ENCODE measurements at regions not wholly inside any gene's neighbourhood (a gene's known extent, or its start where the extent isn't known, plus 50 kb on each side); places are given as distances from the start of the nearest gene placed in this dataset.

- DNase-seq: no peak
- Histone ChIP-seq H3K27ac (ENCODE audit: low read depth, low read length) (no peak overlapping the region), H3K9me3 (ENCODE audit: low read length) (no peaks in the 10 kb centered on the region), H3K27me3 (ENCODE audit: insufficient read depth, low read length, poor library complexity, severe bottlenecking) (no peaks in the 10 kb centered on the region), H3K36me3 (ENCODE audit: insufficient read depth, low read length) (no peaks in the 10 kb centered on the region), H3K4me1 (ENCODE audit: insufficient read depth, low read length) (no peaks in the 10 kb centered on the region), H3K4me3 (ENCODE audit: low read length) (no peak overlapping the region)
- no peaks in the 10 kb centered on the region for H3K4me1 Mint-ChIP-seq
- no peak overlapping the region for H3K4me3 Mint-ChIP-seq
- H3K36me3 Mint-ChIP-seq: no peaks in the 10 kb centered on the region
- no peak overlapping the region for H3K27ac Mint-ChIP-seq
- no peaks in the 10 kb centered on the region for H3K9me3 Mint-ChIP-seq
- H3K27me3 Mint-ChIP-seq: peaks cover 3 to 11% of the 10 kb centered on the region in 2 donors
- ChIA-PET CTCF (no interaction called here), POLR2A (no interaction called here)
Observed at GRCh38 chr1:221289103-221289502, 409.9 kb downstream of the HLX start.

- H3K9me3 ChIP-seq (ENCODE audit: low read length): no peaks in the 10 kb centered on the region
- H3K9me3 Mint-ChIP-seq: no peaks in the 10 kb centered on the region
- no peaks in the 10 kb centered on the region for H3K4me1 Mint-ChIP-seq
- POLR2A ChIA-PET: no interaction called here
- H3K4me3 Mint-ChIP-seq: no peak overlapping the region
- no peaks in the 10 kb centered on the region for H3K36me3 ChIP-seq (ENCODE audit: insufficient read depth, low read length)
- H3K27me3 ChIP-seq (ENCODE audit: insufficient read depth, low read length, poor library complexity, severe bottlenecking): no peaks in the 10 kb centered on the region
- DNase-seq: no peak
- H3K27ac ChIP-seq (ENCODE audit: low read depth, low read length): no peak overlapping the region
- no peak overlapping the region for H3K4me3 ChIP-seq (ENCODE audit: low read length)
- H3K27me3 Mint-ChIP-seq: peaks cover 3 to 7% of the 10 kb centered on the region in 2 donors
- no peaks in the 10 kb centered on the region for H3K4me1 ChIP-seq (ENCODE audit: insufficient read depth, low read length)
- H3K36me3 Mint-ChIP-seq: no peaks in the 10 kb centered on the region
- CTCF ChIA-PET: no interaction called here
- H3K27ac Mint-ChIP-seq: no peak overlapping the region
Observed at GRCh38 chr1:221290669-221291068, 411.4 kb downstream of the HLX start.

- no peak overlapping the region for H3K4me3 Mint-ChIP-seq
- POLR2A ChIA-PET: no interaction called here
- CTCF ChIA-PET: no interaction called here
- no peaks in the 10 kb centered on the region for H3K4me1 Mint-ChIP-seq
- Histone ChIP-seq H3K9me3 (ENCODE audit: low read length) (no peaks in the 10 kb centered on the region), H3K27me3 (ENCODE audit: insufficient read depth, low read length, poor library complexity, severe bottlenecking) (no peaks in the 10 kb centered on the region), H3K4me3 (ENCODE audit: low read length) (no peak overlapping the region), H3K4me1 (ENCODE audit: insufficient read depth, low read length) (no peaks in the 10 kb centered on the region), H3K27ac (ENCODE audit: low read depth, low read length) (no peak overlapping the region), H3K36me3 (ENCODE audit: insufficient read depth, low read length) (no peaks in the 10 kb centered on the region)
- H3K27ac Mint-ChIP-seq: no peak overlapping the region
- H3K27me3 Mint-ChIP-seq: peaks cover 3 to 7% of the 10 kb centered on the region in 2 donors
- no peaks in the 10 kb centered on the region for H3K36me3 Mint-ChIP-seq
- DNase-seq: no peak
- H3K9me3 Mint-ChIP-seq: no peaks in the 10 kb centered on the region
Observed at GRCh38 chr1:221291113-221291512, 411.9 kb downstream of the HLX start.

- CTCF ChIA-PET: no interaction called here
- POLR2A ChIA-PET: no interaction called here
Observed at GRCh38 chr1:221292652-221293051, 413.4 kb downstream of the HLX start.

GRCh38 chr1:221294242-221294641, 415.0 kb downstream of the HLX start:
- no peak for DNase-seq
- no peak overlapping the region for H3K4me3 Mint-ChIP-seq
- H3K36me3 Mint-ChIP-seq: no peaks in the 10 kb centered on the region
- H3K27me3 Mint-ChIP-seq: peaks cover 5 to 12% of the 10 kb centered on the region in 2 donors
- H3K4me1 Mint-ChIP-seq: no peaks in the 10 kb centered on the region
- H3K4me3 ChIP-seq (ENCODE audit: low read length): no peak overlapping the region
- no peaks in the 10 kb centered on the region for H3K4me1 ChIP-seq (ENCODE audit: insufficient read depth, low read length)
- no peaks in the 10 kb centered on the region for H3K9me3 ChIP-seq (ENCODE audit: low read length)
- no peaks in the 10 kb centered on the region for H3K36me3 ChIP-seq (ENCODE audit: insufficient read depth, low read length)
- no peak overlapping the region for H3K27ac Mint-ChIP-seq
- no peak overlapping the region for H3K27ac ChIP-seq (ENCODE audit: low read depth, low read length)
- ChIA-PET POLR2A (no interaction called here), CTCF (no interaction called here)
- no peaks in the 10 kb centered on the region for H3K27me3 ChIP-seq (ENCODE audit: insufficient read depth, low read length, poor library complexity, severe bottlenecking)
- no peaks in the 10 kb centered on the region for H3K9me3 Mint-ChIP-seq

More at GRCh38 chr1:221292652-221293051, 413.4 kb downstream of the HLX start:
- Mint-ChIP-seq H3K36me3 (no peaks in the 10 kb centered on the region), H3K4me3 (no peak overlapping the region), H3K9me3 (no peaks in the 10 kb centered on the region), H3K27me3 (no peaks in the 10 kb centered on the region), H3K4me1 (no peaks in the 10 kb centered on the region), H3K27ac (no peak overlapping the region)
- Histone ChIP-seq H3K27me3 (ENCODE audit: insufficient read depth, low read length, poor library complexity, severe bottlenecking) (no peaks in the 10 kb centered on the region), H3K27ac (ENCODE audit: low read depth, low read length) (no peak overlapping the region), H3K9me3 (ENCODE audit: low read length) (no peaks in the 10 kb centered on the region), H3K4me1 (ENCODE audit: insufficient read depth, low read length) (no peaks in the 10 kb centered on the region), H3K36me3 (ENCODE audit: insufficient read depth, low read length) (no peaks in the 10 kb centered on the region), H3K4me3 (ENCODE audit: low read length) (no peak overlapping the region)
- DNase-seq: no peak

- Mint-ChIP-seq H3K27ac (no peak overlapping the region), H3K9me3 (peaks cover 0 to 2% (median 0%) of the 10 kb centered on the region in 5 donors), H3K36me3 (no peaks in the 10 kb centered on the region), H3K27me3 (peaks cover 19 to 48% of the 10 kb centered on the region in 2 donors), H3K4me1 (no peaks in the 10 kb centered on the region), H3K4me3 (no peak overlapping the region)
- CTCF ChIA-PET: no interaction called here
- DNase-seq: no peak
- Histone ChIP-seq H3K27ac (ENCODE audit: low read depth, low read length) (no peak overlapping the region), H3K4me1 (ENCODE audit: insufficient read depth, low read length) (no peaks in the 10 kb centered on the region), H3K27me3 (ENCODE audit: insufficient read depth, low read length, poor library complexity, severe bottlenecking) (no peaks in the 10 kb centered on the region), H3K36me3 (ENCODE audit: insufficient read depth, low read length) (no peaks in the 10 kb centered on the region), H3K4me3 (ENCODE audit: low read length) (no peak overlapping the region), H3K9me3 (ENCODE audit: low read length) (no peaks in the 10 kb centered on the region)
- POLR2A ChIA-PET: no interaction called here
Observed at GRCh38 chr1:221302357-221302756, 423.1 kb downstream of the HLX start.

- CTCF ChIA-PET: no interaction called here
- peaks cover 19 to 48% of the 10 kb centered on the region in 2 donors for H3K27me3 Mint-ChIP-seq
- Histone ChIP-seq H3K4me3 (ENCODE audit: low read length) (no peak overlapping the region), H3K9me3 (ENCODE audit: low read length) (no peaks in the 10 kb centered on the region), H3K27ac (ENCODE audit: low read depth, low read length) (no peak overlapping the region), H3K4me1 (ENCODE audit: insufficient read depth, low read length) (no peaks in the 10 kb centered on the region), H3K27me3 (ENCODE audit: insufficient read depth, low read length, poor library complexity, severe bottlenecking) (no peaks in the 10 kb centered on the region), H3K36me3 (ENCODE audit: insufficient read depth, low read length) (no peaks in the 10 kb centered on the region)
- no peak overlapping the region for H3K27ac Mint-ChIP-seq
- H3K4me3 Mint-ChIP-seq: no peak overlapping the region
- peaks cover 0 to 2% (median 0%) of the 10 kb centered on the region in 5 donors for H3K9me3 Mint-ChIP-seq
- no peak for DNase-seq
- H3K36me3 Mint-ChIP-seq: no peaks in the 10 kb centered on the region
- POLR2A ChIA-PET: no interaction called here
- H3K4me1 Mint-ChIP-seq: no peaks in the 10 kb centered on the region
Observed at GRCh38 chr1:221302810-221303209, 423.6 kb downstream of the HLX start.

- no peaks in the 10 kb centered on the region for H3K4me1 ChIP-seq (ENCODE audit: insufficient read depth, low read length)
- no peaks in the 10 kb centered on the region for H3K9me3 ChIP-seq (ENCODE audit: low read length)
- H3K4me3 Mint-ChIP-seq: no peak overlapping the region
- CTCF ChIA-PET: no interaction called here
- peaks cover 16 to 42% of the 10 kb centered on the region in 2 donors for H3K27me3 Mint-ChIP-seq
- H3K4me3 ChIP-seq (ENCODE audit: low read length): no peak overlapping the region
- no peaks in the 10 kb centered on the region for H3K4me1 Mint-ChIP-seq
- no peaks in the 10 kb centered on the region for H3K36me3 ChIP-seq (ENCODE audit: insufficient read depth, low read length)
- H3K27ac Mint-ChIP-seq: no peak overlapping the region
- DNase-seq: no peak
- H3K36me3 Mint-ChIP-seq: no peaks in the 10 kb centered on the region
- H3K27ac ChIP-seq (ENCODE audit: low read depth, low read length): no peak overlapping the region
- POLR2A ChIA-PET: no interaction called here
- H3K9me3 Mint-ChIP-seq: peaks cover 0 to 2% (median 0%) of the 10 kb centered on the region in 5 donors
- no peaks in the 10 kb centered on the region for H3K27me3 ChIP-seq (ENCODE audit: insufficient read depth, low read length, poor library complexity, severe bottlenecking)
Observed at GRCh38 chr1:221303623-221304022, 424.4 kb downstream of the HLX start.

GRCh38 chr1:221306239-221306638, 427.0 kb downstream of the HLX start:
- H3K9me3 Mint-ChIP-seq: peaks cover 0 to 2% (median 0%) of the 10 kb centered on the region in 5 donors
- Histone ChIP-seq H3K27ac (ENCODE audit: low read depth, low read length) (no peak overlapping the region), H3K36me3 (ENCODE audit: insufficient read depth, low read length) (no peaks in the 10 kb centered on the region), H3K9me3 (ENCODE audit: low read length) (no peaks in the 10 kb centered on the region), H3K27me3 (ENCODE audit: insufficient read depth, low read length, poor library complexity, severe bottlenecking) (no peaks in the 10 kb centered on the region), H3K4me3 (ENCODE audit: low read length) (no peak overlapping the region), H3K4me1 (ENCODE audit: insufficient read depth, low read length) (no peaks in the 10 kb centered on the region)
- no peak overlapping the region for H3K27ac Mint-ChIP-seq
- ChIA-PET CTCF (no interaction called here), POLR2A (no interaction called here)
- H3K36me3 Mint-ChIP-seq: no peaks in the 10 kb centered on the region
- no peaks in the 10 kb centered on the region for H3K4me1 Mint-ChIP-seq
- no peak for DNase-seq
- peaks cover 10 to 27% of the 10 kb centered on the region in 2 donors for H3K27me3 Mint-ChIP-seq
- H3K4me3 Mint-ChIP-seq: no peak overlapping the region

Data from CD8-positive, alpha-beta memory T cell (primary cell).